ENCODE measurements at regions not wholly inside any gene's neighbourhood (a gene's known extent, or its start where the extent isn't known, plus 50 kb on each side); places are given as distances from the start of the nearest gene placed in this dataset.
A peak's percentile ranks its signal among the peaks of the same experiment; 100 is the strongest.

DNA sequence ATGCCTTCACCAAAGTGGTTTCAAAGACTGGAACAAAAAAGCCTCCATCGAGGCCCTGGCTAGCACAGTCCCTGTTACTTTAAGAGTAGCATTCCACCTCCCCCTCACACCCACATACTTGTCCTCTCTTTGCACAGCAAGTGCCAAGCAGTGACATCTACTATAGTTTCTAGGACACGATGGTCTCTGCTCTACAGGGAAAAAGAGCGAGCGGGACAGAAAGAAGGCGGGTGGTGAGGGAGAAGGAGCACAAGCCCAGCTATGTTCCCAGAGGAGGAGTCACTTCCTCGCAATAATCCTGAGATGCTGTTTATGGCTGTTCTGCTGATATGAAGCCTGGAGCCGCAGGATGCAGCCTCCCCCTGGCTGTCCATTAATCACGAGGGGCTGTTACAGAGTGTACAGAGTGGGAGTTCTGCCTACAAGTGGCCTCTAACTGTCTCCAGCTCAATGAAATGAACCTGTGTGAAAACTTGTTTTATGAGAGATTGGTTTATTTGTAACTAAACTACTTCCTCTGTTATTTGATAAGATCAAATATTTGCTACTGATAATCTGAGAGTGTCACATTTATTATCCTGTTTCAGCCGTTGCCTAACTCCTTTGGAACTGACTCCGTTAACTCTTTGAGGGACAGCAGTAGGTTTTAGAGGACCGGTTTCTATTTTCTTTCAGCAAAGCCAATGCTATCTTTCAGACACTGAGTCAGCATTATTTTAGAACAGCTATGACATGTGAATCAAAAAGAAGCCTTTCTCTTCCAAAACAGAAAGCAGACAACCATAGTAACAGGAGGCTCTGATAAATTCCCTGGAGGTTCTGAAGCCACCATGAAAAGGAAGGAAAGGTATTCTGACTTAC, 208.0 kb downstream of the SPRY2 start:
- Histone ChIP-seq H3K9me3 (no peaks in the 10 kb centered on the region), H3K27ac (peak overlapping the region; percentile 75), H3K4me1 (peaks cover 11% of the 10 kb centered on the region), H3K4me3 (peak overlapping the region; percentile 0), H3K36me3 (no peaks in the 10 kb centered on the region), H3K9ac (ENCODE audit: low read depth in 2 of 2, low read length in 2 of 2) (peak overlapping the region in 1 of 2 donors; percentile 72), H3K27me3 (no peaks in the 10 kb centered on the region)
- intact Hi-C loops (cut with DNase I) = loop anchor here (5.0 kb wide), 1 partner anchor 209 kb away; the partner anchor contains the start of gene SPRY2
- TF ChIP-seq, protein P1, sequence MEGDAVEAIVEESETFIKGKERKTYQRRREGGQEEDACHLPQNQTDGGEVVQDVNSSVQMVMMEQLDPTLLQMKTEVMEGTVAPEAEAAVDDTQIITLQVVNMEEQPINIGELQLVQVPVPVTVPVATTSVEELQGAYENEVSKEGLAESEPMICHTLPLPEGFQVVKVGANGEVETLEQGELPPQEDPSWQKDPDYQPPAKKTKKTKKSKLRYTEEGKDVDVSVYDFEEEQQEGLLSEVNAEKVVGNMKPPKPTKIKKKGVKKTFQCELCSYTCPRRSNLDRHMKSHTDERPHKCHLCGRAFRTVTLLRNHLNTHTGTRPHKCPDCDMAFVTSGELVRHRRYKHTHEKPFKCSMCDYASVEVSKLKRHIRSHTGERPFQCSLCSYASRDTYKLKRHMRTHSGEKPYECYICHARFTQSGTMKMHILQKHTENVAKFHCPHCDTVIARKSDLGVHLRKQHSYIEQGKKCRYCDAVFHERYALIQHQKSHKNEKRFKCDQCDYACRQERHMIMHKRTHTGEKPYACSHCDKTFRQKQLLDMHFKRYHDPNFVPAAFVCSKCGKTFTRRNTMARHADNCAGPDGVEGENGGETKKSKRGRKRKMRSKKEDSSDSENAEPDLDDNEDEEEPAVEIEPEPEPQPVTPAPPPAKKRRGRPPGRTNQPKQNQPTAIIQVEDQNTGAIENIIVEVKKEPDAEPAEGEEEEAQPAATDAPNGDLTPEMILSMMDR (IDR thresholded peaks at IDR 0.05) = no peak
- DNase-seq = peak; percentile 87

GRCh38 chr13:80131204-80131603, 209.7 kb downstream of the SPRY2 start:
- peak; percentile 85 for DNase-seq
- Histone ChIP-seq H3K27me3 (no peaks in the 10 kb centered on the region), H3K27ac (peak overlapping the region; percentile 75), H3K4me1 (peaks cover 11% of the 10 kb centered on the region), H3K36me3 (no peaks in the 10 kb centered on the region), H3K4me3 (peak overlapping the region; percentile 0), H3K9me3 (no peaks in the 10 kb centered on the region), H3K9ac (ENCODE audit: low read depth in 2 of 2, low read length in 2 of 2) (peak overlapping the region in 1 of 2 donors; percentile 41)
- intact Hi-C loops (cut with DNase I) = loop anchor here (5.0 kb wide), 1 partner anchor 211 kb away; the partner anchor contains the start of gene SPRY2
- TF ChIP-seq, protein P1 (IDR thresholded peaks at IDR 0.05) = no peak

DNA sequence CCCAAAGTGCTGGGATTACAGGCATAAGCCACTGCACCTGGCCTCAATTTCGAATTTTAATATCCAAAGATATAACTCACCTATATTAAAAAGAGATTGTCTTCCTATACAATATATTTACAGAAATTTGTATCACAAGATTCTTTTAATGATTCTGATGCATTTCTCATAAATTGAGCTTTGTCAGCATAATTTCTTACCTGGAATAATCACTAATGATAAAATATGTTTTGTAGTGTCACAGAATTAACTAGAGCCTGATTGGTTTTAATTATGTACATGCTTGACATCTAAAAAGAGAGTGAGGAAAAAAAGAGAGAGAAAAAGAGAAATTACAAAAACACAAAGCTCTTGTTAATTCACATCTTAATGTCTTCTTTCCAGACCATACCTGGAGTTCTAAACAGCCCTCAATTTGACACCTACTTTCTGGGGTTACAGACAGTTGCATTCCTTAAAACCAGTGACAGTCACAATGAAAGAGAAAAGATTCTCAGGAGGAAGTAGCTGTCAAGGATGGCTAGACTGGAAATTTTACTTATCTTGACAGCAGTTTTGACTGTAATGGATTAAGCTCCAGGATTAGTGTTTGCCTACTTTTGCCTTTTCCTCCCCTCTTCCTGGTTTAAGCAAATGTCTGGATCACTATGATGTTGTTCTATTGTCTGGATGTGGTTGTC, 214.4 kb downstream of the SPRY2 start:
- no peak for DNase-seq
- no peaks in the 10 kb centered on the region for H3K36me3 ChIP-seq
- no peak overlapping the region for H3K9ac ChIP-seq (ENCODE audit: low read depth in 2 of 2, low read length in 2 of 2)
- no peaks in the 10 kb centered on the region for H3K9me3 ChIP-seq
- intact Hi-C loops (cut with DNase I) = loop anchor here (5.0 kb wide), 1 partner anchor 34 kb away; no protein-coding TSS in a partner anchor
- H3K4me3 ChIP-seq = no peak overlapping the region
- TF ChIP-seq, protein P1 (IDR thresholded peaks at IDR 0.05) = no peak
- H3K4me1 ChIP-seq = peaks cover 3% of the 10 kb centered on the region
- no peaks in the 10 kb centered on the region for H3K27me3 ChIP-seq
- no peak overlapping the region for H3K27ac ChIP-seq

DNA sequence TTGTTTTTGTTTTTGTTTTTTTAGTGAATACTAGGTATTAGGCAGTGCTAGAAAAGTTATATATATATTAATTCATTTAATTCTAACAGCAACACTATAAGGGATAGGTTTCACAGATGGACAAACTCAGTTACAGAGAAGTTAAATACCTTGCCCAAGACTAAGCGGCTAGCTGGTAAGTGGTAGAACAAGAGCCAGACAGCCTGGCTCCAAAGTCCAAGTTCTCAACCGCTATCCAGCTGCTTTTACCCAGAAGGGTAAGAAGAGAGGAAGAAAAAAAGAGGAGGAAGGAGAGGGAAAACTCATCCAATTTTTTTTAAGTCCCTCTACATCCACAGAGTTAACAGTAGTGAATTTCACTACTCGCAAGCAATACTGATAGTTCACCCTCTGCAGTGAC, 217.0 kb downstream of the SPRY2 start:
- no peaks in the 10 kb centered on the region for H3K36me3 ChIP-seq
- H3K9ac ChIP-seq (ENCODE audit: low read depth in 2 of 2, low read length in 2 of 2) = no peak overlapping the region
- intact Hi-C loops (cut with DNase I) = no loop called here
- no peak overlapping the region for H3K27ac ChIP-seq
- H3K4me3 ChIP-seq = no peak overlapping the region
- TF ChIP-seq, protein P1 (IDR thresholded peaks at IDR 0.05) = no peak
- no peaks in the 10 kb centered on the region for H3K9me3 ChIP-seq
- no peaks in the 10 kb centered on the region for H3K27me3 ChIP-seq
- no peaks in the 10 kb centered on the region for H3K4me1 ChIP-seq
- DNase-seq = peak; percentile 23

DNA sequence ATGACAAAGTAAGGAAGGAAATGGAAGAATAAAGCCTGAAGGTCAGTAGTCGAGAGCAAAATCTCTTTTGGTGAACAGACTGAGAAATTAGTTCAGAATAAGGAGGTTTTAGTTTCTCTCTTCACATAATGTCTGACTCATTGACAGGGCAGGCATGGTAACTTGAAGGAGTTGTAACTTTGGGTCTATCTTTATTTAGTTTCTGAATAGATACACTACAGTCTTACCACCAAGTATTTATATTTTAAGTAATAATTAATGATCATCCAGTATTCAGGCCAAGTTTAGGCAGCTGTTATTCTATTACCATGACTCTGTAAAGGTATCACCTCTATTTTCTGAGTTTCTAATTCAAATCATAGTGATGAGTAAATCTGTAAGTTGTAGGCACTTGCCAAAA, 219.9 kb downstream of the SPRY2 start:
- Histone ChIP-seq H3K4me1 (no peaks in the 10 kb centered on the region), H3K9ac (ENCODE audit: low read depth in 2 of 2, low read length in 2 of 2) (no peak overlapping the region), H3K9me3 (no peaks in the 10 kb centered on the region), H3K36me3 (no peaks in the 10 kb centered on the region), H3K27ac (no peak overlapping the region), H3K27me3 (no peaks in the 10 kb centered on the region), H3K4me3 (no peak overlapping the region)
- intact Hi-C loops (cut with DNase I) = no loop called here
- TF ChIP-seq, protein P1 (IDR thresholded peaks at IDR 0.05) = no peak
- DNase-seq = no peak

Measured in colonic mucosa (tissue), 4 donors.